Endothelial cell of umbilical vein (primary cell): ENCODE measurements at regions not wholly inside any gene's neighbourhood (a gene's known extent, or its start where the extent isn't known, plus 50 kb on each side); places are given as distances from the start of the nearest gene placed in this dataset.

Experiments
- BruUV-seq: library from RNA; stranded (reverse); fragments of 400-500 nt; replicated peaks from 2 replicates; lab custom pipeline; 2021; lab: Mats Ljungman, UMichigan
- CTCF ChIA-PET: fragments of 300-600, 350-600 bp; sonication (Branson Sonifier 250); formaldehyde crosslinking; loops from one replicate; lab custom pipeline; 2021; ENCODE audit warnings: antibody characterized with exemption, inconsistent platforms; lab: Charles Lee
- POLR2A ChIA-PET: fragments of 300-600, 350-600 bp; sonication (Branson Sonifier 250); formaldehyde crosslinking; loops from one replicate; lab custom pipeline; 2021; ENCODE audit warnings: antibody characterized with exemption, inconsistent platforms; lab: Charles Lee
- DNase-seq: peaks from one replicate; pipeline ENCODE4 v3.0.0-alpha.2; 2011; ENCODE audit warnings: low read depth, low spot score
- FAIRE-seq: peaks from 2 replicates; lab custom pipeline; 2011; peaks lifted over from hg19 to GRCh38; lab: Jason Lieb, UNC
- H2AFZ ChIP-seq: 2 replicates; pipeline ENCODE4 v1.6.0; 2012; ENCODE audit warnings: low read depth, low read length, control low read depth, inconsistent platforms
- H3K27ac ChIP-seq: 2 replicates; pipeline ENCODE4 v1.5.1; 2011; ENCODE audit warnings: low read depth, mild to moderate bottlenecking, control low read depth, low read length, moderate library complexity; ENCODE audit not compliant: insufficient read depth
- H3K27me3 ChIP-seq, 2 experiments: 2 replicates each; pipeline versions ENCODE4 v1.6.0 to v1.6.1; 2011; ENCODE audit warnings: low read length in 2 of 2, mixed read lengths in 1 of 2; ENCODE audit not compliant: control insufficient read depth in 2 of 2, insufficient read depth in 2 of 2
- H3K36me3 ChIP-seq, 2 experiments: 2 replicates in 1 of 2; 3 replicates in 1 of 2; pipeline ENCODE4 v1.5.1; 2011; ENCODE audit warnings: low read length in 2 of 2, mild to moderate bottlenecking in 1 of 2, moderate library complexity in 1 of 2; ENCODE audit not compliant: control insufficient read depth in 2 of 2, insufficient read depth in 2 of 2; ENCODE audit errors: extremely low read depth in 1 of 2
- H3K4me1 ChIP-seq: 3 replicates; pipeline ENCODE4 v1.5.1; 2011; ENCODE audit warnings: mild to moderate bottlenecking, low read length; ENCODE audit not compliant: control insufficient read depth, insufficient read depth; ENCODE audit errors: extremely low read depth
- H3K4me2 ChIP-seq: 2 replicates; pipeline ENCODE4 v1.6.1; 2011; ENCODE audit warnings: low read length, control low read depth, mixed read lengths; ENCODE audit not compliant: insufficient read depth
- H3K4me3 ChIP-seq, 3 experiments: fragments of 200-600 bp in 1 of 3; sonication (generic), shearing (Covaris generic) in 1 of 3; replicated peaks in 1 of 3; 2 replicates each; pipeline ENCODE4 v1.5.1; 2011 to 2016; ENCODE audit warnings: control low read depth in 3 of 3, low read length in 3 of 3, mild to moderate bottlenecking in 2 of 3, inconsistent platforms in 1 of 3, low read depth in 1 of 3, moderate library complexity in 1 of 3; ENCODE audit not compliant: insufficient read depth in 1 of 3
- H3K79me2 ChIP-seq: 2 replicates; pipeline ENCODE4 v1.6.0; 2012; ENCODE audit warnings: low read length, inconsistent platforms; ENCODE audit not compliant: control insufficient read depth, insufficient read depth
- H3K9ac ChIP-seq: replicated peaks from 2 replicates; pipeline ENCODE3; 2011; ENCODE audit warnings: low read length, control low read depth; ENCODE audit not compliant: insufficient read depth; ENCODE audit errors: extremely low read depth
- H3K9me1 ChIP-seq: replicated peaks from 3 replicates; pipeline ENCODE4 v1.6.0; 2011; ENCODE audit warnings: mild to moderate bottlenecking, low read length; ENCODE audit not compliant: control insufficient read depth, insufficient read depth; ENCODE audit errors: extremely low read depth
- H3K9me3 ChIP-seq: replicated peaks from 2 replicates; pipeline ENCODE4 v1.5.1; 2012; ENCODE audit warnings: low read length, inconsistent platforms; ENCODE audit not compliant: control insufficient read depth, insufficient read depth
- H4K20me1 ChIP-seq: replicated peaks from 2 replicates; pipeline ENCODE3; 2011; ENCODE audit warnings: mild to moderate bottlenecking, low read length; ENCODE audit not compliant: control insufficient read depth, insufficient read depth; ENCODE audit errors: extremely low read depth
- CTCF ChIP-seq, 2 donors: IDR thresholded peaks; 1 replicate in 1 of 2; 2 replicates in 1 of 2; pipeline ENCODE4 v1.5.1; 2011; ENCODE audit warnings: low read length in 2 of 2, mild to moderate bottlenecking in 2 of 2, moderate library complexity in 2 of 2, control low read depth in 1 of 2, inconsistent platforms in 1 of 2, low read depth in 1 of 2; ENCODE audit not compliant: insufficient read depth in 1 of 2; ENCODE audit errors: extremely low read depth in 1 of 2
- EZH2 ChIP-seq: IDR thresholded peaks from 2 replicates; pipeline ENCODE4 v1.6.1; 2012; ENCODE audit warnings: borderline replicate concordance, low read depth, mild to moderate bottlenecking, moderate library complexity, low read length, inconsistent platforms; ENCODE audit not compliant: severe bottlenecking
- FOS ChIP-seq: IDR thresholded peaks from 2 replicates; pipeline ENCODE4 v1.6.1; 2011; ENCODE audit warnings: mild to moderate bottlenecking, low read length, moderate library complexity, borderline replicate concordance; ENCODE audit not compliant: insufficient read depth
- GATA2 ChIP-seq: IDR thresholded peaks from 2 replicates; pipeline ENCODE4 v1.7.0; 2011; ENCODE audit warnings: low read depth, mild to moderate bottlenecking, moderate library complexity, mixed read lengths, low read length; ENCODE audit not compliant: insufficient read length, insufficient read depth
- JUN ChIP-seq: IDR thresholded peaks from 2 replicates; pipeline ENCODE4 v1.6.1; 2011; ENCODE audit warnings: borderline replicate concordance, low read depth; ENCODE audit not compliant: insufficient read length, insufficient read depth
- MAX ChIP-seq: IDR thresholded peaks from 2 replicates; pipeline ENCODE4 v1.6.1; 2011; ENCODE audit not compliant: insufficient read depth, insufficient read length
- MYC ChIP-seq: IDR thresholded peaks from one replicate; pipeline ENCODE4 v1.6.1; 2011; ENCODE audit warnings: mild to moderate bottlenecking, low read depth, low read length
- POLR2A ChIP-seq: IDR thresholded peaks from 2 replicates; pipeline ENCODE4 v1.6.1; 2012; ENCODE audit warnings: low read depth, mild to moderate bottlenecking, control low read depth, low read length
- POLR2AphosphoS5 ChIP-seq: IDR thresholded peaks from 2 replicates; pipeline ENCODE4 v1.6.1; 2012; ENCODE audit warnings: low read depth, mild to moderate bottlenecking, control low read depth, low read length, moderate library complexity; ENCODE audit not compliant: insufficient read depth
- dilution Hi-C: fragments of 300-500 bp; cut with MboI; formaldehyde crosslinking; loops from one replicate; pipeline ENCODE4 v1.15.0; 2019; ENCODE audit warnings: low sequenced_read_pairs; ENCODE audit not compliant: extremely low pct_ligation_motif_present
- intact Hi-C: fragments of 100-400 bp; cut with micrococcal nuclease; formaldehyde crosslinking; loops from one replicate; pipeline ENCODE4 v1.10.0; 2022

- CTCF ChIA-PET, result interaction anchor here (0.9 to 1.7 kb wide), 3 partner anchors 14 to 105 kb away, joined by 3 to 4 read pairs (median 3); no protein-coding TSS in a partner anchor
- no peak overlapping the region for H3K27ac ChIP-seq
- no peaks in the 10 kb centered on the region for H3K79me2 ChIP-seq
- no peaks in the 10 kb centered on the region for H3K27me3 ChIP-seq
- H2AFZ ChIP-seq, result no peak overlapping the region
- TF ChIP-seq JUN (no peak), EZH2 (no peak), POLR2A (no peak), POLR2AphosphoS5 (no peak), MYC (no peak), GATA2 (no peak), MAX (no peak), FOS (no peak), CTCF (IDR thresholded peaks at IDR 0.05; ENCODE audit: extremely low read depth in 1 of 2, insufficient read depth in 1 of 2, low read depth in 1 of 2, low read length in 2 of 2) (no peak)
- intact Hi-C loops, result no loop called here
- H3K9me1 ChIP-seq, result no peaks in the 10 kb centered on the region
- no peak overlapping the region for H3K4me2 ChIP-seq
- DNase-seq, result peak; percentile 41
- FAIRE-seq, result no peak
- BruUV-seq, result no TSS peak
- H3K36me3 ChIP-seq, result no peaks in the 10 kb centered on the region
- no peaks in the 10 kb centered on the region for H4K20me1 ChIP-seq
- dilution Hi-C loops, result no loop called here
- no peak overlapping the region for H3K4me3 ChIP-seq
- POLR2A ChIA-PET, result no interaction called here
- H3K9me3 ChIP-seq, result no peaks in the 10 kb centered on the region
- no peak overlapping the region for H3K9ac ChIP-seq
- H3K4me1 ChIP-seq, result no peaks in the 10 kb centered on the region
Observed at GRCh38 chr5:111655169-111655924, 101.6 kb downstream of the NREP start.
